ENCODE measurements at regions not wholly inside any gene's neighbourhood (a gene's known extent, or its start where the extent isn't known, plus 50 kb on each side); places are given as distances from the start of the nearest gene placed in this dataset.

- 11 to 18% (median 14%) methylated on average over 4 of the region's 4 CpGs for WGBS, 3 donors
- TF ChIP-seq, protein P1, sequence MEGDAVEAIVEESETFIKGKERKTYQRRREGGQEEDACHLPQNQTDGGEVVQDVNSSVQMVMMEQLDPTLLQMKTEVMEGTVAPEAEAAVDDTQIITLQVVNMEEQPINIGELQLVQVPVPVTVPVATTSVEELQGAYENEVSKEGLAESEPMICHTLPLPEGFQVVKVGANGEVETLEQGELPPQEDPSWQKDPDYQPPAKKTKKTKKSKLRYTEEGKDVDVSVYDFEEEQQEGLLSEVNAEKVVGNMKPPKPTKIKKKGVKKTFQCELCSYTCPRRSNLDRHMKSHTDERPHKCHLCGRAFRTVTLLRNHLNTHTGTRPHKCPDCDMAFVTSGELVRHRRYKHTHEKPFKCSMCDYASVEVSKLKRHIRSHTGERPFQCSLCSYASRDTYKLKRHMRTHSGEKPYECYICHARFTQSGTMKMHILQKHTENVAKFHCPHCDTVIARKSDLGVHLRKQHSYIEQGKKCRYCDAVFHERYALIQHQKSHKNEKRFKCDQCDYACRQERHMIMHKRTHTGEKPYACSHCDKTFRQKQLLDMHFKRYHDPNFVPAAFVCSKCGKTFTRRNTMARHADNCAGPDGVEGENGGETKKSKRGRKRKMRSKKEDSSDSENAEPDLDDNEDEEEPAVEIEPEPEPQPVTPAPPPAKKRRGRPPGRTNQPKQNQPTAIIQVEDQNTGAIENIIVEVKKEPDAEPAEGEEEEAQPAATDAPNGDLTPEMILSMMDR (IDR thresholded peaks at IDR 0.05): no peak
- no peaks in the 10 kb centered on the region for H3K36me3 ChIP-seq (ENCODE audit: insufficient read depth in 1 of 2, low read depth in 1 of 2)
- no peak overlapping the region for H3K27ac ChIP-seq
- no peak overlapping the region for H3K4me3 ChIP-seq
- H3K27me3 ChIP-seq (ENCODE audit: insufficient read depth in 3 of 3, low read length in 2 of 3): no peaks in the 10 kb centered on the region
- ATAC-seq: no peak
- H3K4me1 ChIP-seq: no peaks in the 10 kb centered on the region
- no peak for DNase-seq
- H3K9me3 ChIP-seq: no peaks in the 10 kb centered on the region
- intact Hi-C loops (cut with DNase I): no loop called here
These were observed 63.4 kb downstream of the GPR50 start for GRCh38 chrX:151239751-151240150.

- TF ChIP-seq, protein P1 (IDR thresholded peaks at IDR 0.05): no peak
- DNase-seq: no peak
- no peaks in the 10 kb centered on the region for H3K36me3 ChIP-seq (ENCODE audit: insufficient read depth in 1 of 2, low read depth in 1 of 2)
- H3K9me3 ChIP-seq: no peaks in the 10 kb centered on the region
- ATAC-seq: no peak
- 26 to 36% (median 27%) methylated on average over 1 of the region's 1 CpG for WGBS, 3 donors
- no peak overlapping the region for H3K4me3 ChIP-seq
- H3K27me3 ChIP-seq (ENCODE audit: insufficient read depth in 3 of 3, low read length in 2 of 3): no peaks in the 10 kb centered on the region
- no peak overlapping the region for H3K27ac ChIP-seq
- intact Hi-C loops (cut with DNase I): no loop called here
- H3K4me1 ChIP-seq: no peaks in the 10 kb centered on the region
These were observed 63.9 kb downstream of the GPR50 start for GRCh38 chrX:151240237-151240636.

GRCh38 chrX:151268836-151269235, 92.5 kb downstream of the GPR50 start:
- TF ChIP-seq, protein P1 (IDR thresholded peaks at IDR 0.05): no peak
- Histone ChIP-seq H3K9me3 (no peaks in the 10 kb centered on the region), H3K27ac (no peak overlapping the region), H3K4me3 (no peak overlapping the region), H3K4me1 (no peaks in the 10 kb centered on the region), H3K27me3 (ENCODE audit: insufficient read depth in 3 of 3, low read length in 2 of 3) (no peaks in the 10 kb centered on the region), H3K36me3 (ENCODE audit: insufficient read depth in 1 of 2, low read depth in 1 of 2) (no peaks in the 10 kb centered on the region)
- intact Hi-C loops (cut with DNase I): no loop called here
- ATAC-seq: no peak
- DNase-seq: no peak
- WGBS, 3 donors: 69 to 74% (median 72%) methylated on average over 6 of the region's 6 CpGs

GRCh38 chrX:151279161-151279560, 102.8 kb downstream of the GPR50 start:
- no peak for DNase-seq
- intact Hi-C loops (cut with DNase I): loop anchor here in 1 of 2 donors (10.0 kb wide), 1 partner anchor 64 kb away; no protein-coding TSS in a partner anchor

GRCh38 chrX:151287954-151288353, 109.1 kb upstream of the VMA21 start:
- no peak for ATAC-seq
- WGBS, 3 donors: 69 to 76% (median 71%) methylated on average over 5 of the region's 5 CpGs
- intact Hi-C loops (cut with DNase I): no loop called here
- Histone ChIP-seq H3K4me1 (no peaks in the 10 kb centered on the region), H3K36me3 (ENCODE audit: insufficient read depth in 1 of 2, low read depth in 1 of 2) (no peaks in the 10 kb centered on the region), H3K27me3 (ENCODE audit: insufficient read depth in 3 of 3, low read length in 2 of 3) (no peaks in the 10 kb centered on the region), H3K4me3 (no peak overlapping the region), H3K27ac (no peak overlapping the region), H3K9me3 (no peaks in the 10 kb centered on the region)
- TF ChIP-seq, protein P1 (IDR thresholded peaks at IDR 0.05): no peak
- no peak for DNase-seq

More at GRCh38 chrX:151279161-151279560, 102.8 kb downstream of the GPR50 start:
- H3K36me3 ChIP-seq (ENCODE audit: insufficient read depth in 1 of 2, low read depth in 1 of 2): no peaks in the 10 kb centered on the region
- TF ChIP-seq, protein P1 (IDR thresholded peaks at IDR 0.05): no peak
- no peaks in the 10 kb centered on the region for H3K27me3 ChIP-seq (ENCODE audit: insufficient read depth in 3 of 3, low read length in 2 of 3)
- no peaks in the 10 kb centered on the region for H3K9me3 ChIP-seq
- H3K27ac ChIP-seq: no peak overlapping the region
- no peak for ATAC-seq
- no peaks in the 10 kb centered on the region for H3K4me1 ChIP-seq
- WGBS, 3 donors: 57 to 64% (median 60%) methylated on average over 2 of the region's 2 CpGs
- no peak overlapping the region for H3K4me3 ChIP-seq

Measured in psoas muscle (tissue), 7 donors.